CD4-positive, alpha-beta T cell (primary cell): ENCODE measurements at regions not wholly inside any gene's neighbourhood (a gene's known extent, or its start where the extent isn't known, plus 50 kb on each side); places are given as distances from the start of the nearest gene placed in this dataset.

ENCODE experiments used
- ATAC-seq: fragments of 200-7000 bp; cut with Tn5 transposase; one replicate; pipeline ENCODE4 v1.10.0; 2022; ENCODE audit warnings: mild to moderate bottlenecking; ENCODE audit not compliant: poor library complexity
- CTCF ChIA-PET: fragments of 350-600 bp; sonication (Branson Sonifier 250); formaldehyde crosslinking; loops from one replicate; lab custom pipeline; 2021; ENCODE audit warnings: antibody characterized with exemption, inconsistent platforms; lab: Charles Lee
- POLR2A ChIA-PET: fragments of 350-600 bp; sonication (Branson Sonifier 250); formaldehyde crosslinking; loops from one replicate; lab custom pipeline; 2021; ENCODE audit warnings: antibody characterized with exemption, inconsistent platforms; lab: Charles Lee
- DNase-seq, 14 experiments: peaks; one replicate each; pipeline ENCODE4 v3.0.0-alpha.2; 2013 to 2020; ENCODE audit warnings: mixed read lengths in 2 of 14
- H3K27ac ChIP-seq, 2 donors: one replicate each; pipeline versions ENCODE4 v1.5.1 to v1.7.0; 2013; ENCODE audit warnings: low read length in 2 of 2, low read depth in 1 of 2, mild to moderate bottlenecking in 1 of 2
- H3K27me3 ChIP-seq, 2 experiments: 1 replicate in 1 of 2; 2 replicates in 1 of 2; pipeline versions ENCODE4 v1.6.1 to v1.7.0; 2013; ENCODE audit warnings: low read length in 2 of 2, control low read depth in 1 of 2, mild to moderate bottlenecking in 1 of 2, moderate library complexity in 1 of 2; ENCODE audit not compliant: insufficient read depth in 2 of 2, control insufficient read depth in 1 of 2
- H3K36me3 ChIP-seq: one replicate; pipeline ENCODE4 v1.6.1; 2013; ENCODE audit warnings: low read length, control low read depth; ENCODE audit not compliant: insufficient read depth
- H3K4me1 ChIP-seq: one replicate; pipeline ENCODE4 v1.6.1; 2013; ENCODE audit warnings: low read length, control low read depth; ENCODE audit not compliant: insufficient read depth
- H3K4me3 ChIP-seq: one replicate; pipeline ENCODE4 v1.5.1; 2013; ENCODE audit warnings: mild to moderate bottlenecking, low read length, moderate library complexity
- H3K9me3 ChIP-seq, 2 experiments: 1 replicate in 1 of 2; 2 replicates in 1 of 2; pipeline versions ENCODE4 v1.6.1 to v1.7.0; 2013; ENCODE audit warnings: low read length in 2 of 2, mild to moderate bottlenecking in 2 of 2, control low read depth in 1 of 2, moderate library complexity in 1 of 2; ENCODE audit not compliant: control insufficient read depth in 1 of 2, insufficient read depth in 1 of 2
- H3K27ac Mint-ChIP-seq: one replicate; pipeline ENCODE4 v1.8.0; 2020; ENCODE audit warnings: mixed read lengths
- H3K27me3 Mint-ChIP-seq: one replicate; pipeline ENCODE4 v1.8.0; 2021; ENCODE audit warnings: mixed read lengths
- H3K36me3 Mint-ChIP-seq: one replicate; pipeline ENCODE4 v1.8.0; 2021; ENCODE audit warnings: low read depth, mixed read lengths
- H3K4me1 Mint-ChIP-seq: one replicate; pipeline ENCODE4 v1.8.0; 2021; ENCODE audit warnings: low read depth, mixed read lengths
- H3K4me3 Mint-ChIP-seq: one replicate; pipeline ENCODE4 v1.8.0; 2020; ENCODE audit warnings: mild to moderate bottlenecking, mixed read lengths
- H3K9me3 Mint-ChIP-seq: one replicate; pipeline ENCODE4 v1.8.0; 2020; ENCODE audit warnings: mixed read lengths
- CTCF ChIP-seq: fragments of 200-600 bp; IDR thresholded peaks from one replicate; pipeline ENCODE4 v1.8.0; 2022; ENCODE audit warnings: antibody characterized with exemption, mild to moderate bottlenecking
- intact Hi-C, 2 experiments: fragments of 100-400 bp; cut with DNase I in 1 of 2; cut with micrococcal nuclease in 1 of 2; formaldehyde crosslinking; loops; one replicate each; pipeline versions ENCODE4 v1.15.1 to v1.9.0; 2023 to 2025; cut with DNase I, micrococcal nuclease

GRCh38 chr15:95829062-95829461, 501.4 kb upstream of the NR2F2 start:
- Mint-ChIP-seq H3K27ac (no peak overlapping the region), H3K27me3 (no peaks in the 10 kb centered on the region), H3K36me3 (no peaks in the 10 kb centered on the region), H3K4me3 (no peak overlapping the region), H3K9me3 (no peaks in the 10 kb centered on the region), H3K4me1 (no peaks in the 10 kb centered on the region)
- H3K4me1 ChIP-seq = no peaks in the 10 kb centered on the region
- ChIA-PET CTCF (no interaction called here), POLR2A (interaction anchor here (0.7 kb wide), 1 partner anchor 1330 kb away, joined by 3 read pairs; no protein-coding TSS in a partner anchor)
- intact Hi-C loops = no loop called here
- H3K9me3 ChIP-seq = no peaks in the 10 kb centered on the region
- no peaks in the 10 kb centered on the region for H3K36me3 ChIP-seq
- no peak for ATAC-seq
- no peaks in the 10 kb centered on the region for H3K27me3 ChIP-seq
- no peak overlapping the region for H3K27ac ChIP-seq
- no peak for TF ChIP-seq CTCF
- no peak for DNase-seq
- H3K4me3 ChIP-seq = no peak overlapping the region

- Mint-ChIP-seq H3K36me3 (no peaks in the 10 kb centered on the region), H3K27me3 (no peaks in the 10 kb centered on the region), H3K27ac (no peak overlapping the region), H3K4me3 (no peak overlapping the region), H3K4me1 (no peaks in the 10 kb centered on the region), H3K9me3 (no peaks in the 10 kb centered on the region)
- no peak for DNase-seq
- H3K4me1 ChIP-seq = no peaks in the 10 kb centered on the region
- H3K36me3 ChIP-seq = no peaks in the 10 kb centered on the region
- ATAC-seq = no peak
- H3K27ac ChIP-seq = no peak overlapping the region
- no peak for TF ChIP-seq CTCF
- H3K27me3 ChIP-seq = no peaks in the 10 kb centered on the region
- H3K4me3 ChIP-seq = no peak overlapping the region
- intact Hi-C loops = loop anchor here in 1 of 2 experiments (10.0 kb wide), 1 partner anchor 475 kb away; no protein-coding TSS in a partner anchor
- ChIA-PET POLR2A (no interaction called here), CTCF (no interaction called here)
- H3K9me3 ChIP-seq = no peaks in the 10 kb centered on the region
Observed at GRCh38 chr15:95830281-95830680, 500.2 kb upstream of the NR2F2 start.

- H3K4me3 ChIP-seq = no peak overlapping the region
- H3K36me3 ChIP-seq = no peaks in the 10 kb centered on the region
- no peaks in the 10 kb centered on the region for H3K27me3 ChIP-seq
- Mint-ChIP-seq H3K27ac (no peak overlapping the region), H3K36me3 (no peaks in the 10 kb centered on the region), H3K27me3 (no peaks in the 10 kb centered on the region), H3K4me1 (no peaks in the 10 kb centered on the region), H3K4me3 (no peak overlapping the region), H3K9me3 (no peaks in the 10 kb centered on the region)
- ChIA-PET CTCF (no interaction called here), POLR2A (no interaction called here)
- intact Hi-C loops = loop anchor here in 1 of 2 experiments (10.0 kb wide), 1 partner anchor 472 kb away; no protein-coding TSS in a partner anchor
- no peaks in the 10 kb centered on the region for H3K9me3 ChIP-seq
- no peak for DNase-seq
- H3K27ac ChIP-seq = no peak overlapping the region
- TF ChIP-seq CTCF = no peak
- ATAC-seq = no peak
- H3K4me1 ChIP-seq = no peaks in the 10 kb centered on the region
Observed at GRCh38 chr15:95832668-95833067, 497.8 kb upstream of the NR2F2 start.
